Stimulated activated naive CD8-positive, alpha-beta T cell treated with anti-CD3 and anti-CD28 coated beads, Interleukin-15, Interleukin-2, amounts not matched to agents 100 ng/mL and 50 ng/mL, for 24 hours (primary cell): ENCODE measurements at regions not wholly inside any gene's neighbourhood (a gene's known extent, or its start where the extent isn't known, plus 50 kb on each side); places are given as distances from the start of the nearest gene placed in this dataset.

Source experiments
- H3K27ac Mint-ChIP-seq: one replicate; pipeline ENCODE4 v1.8.0; 2021; ENCODE audit warnings: mild to moderate bottlenecking, mixed read lengths
- H3K27me3 Mint-ChIP-seq: one replicate; pipeline ENCODE4 v1.8.0; 2021; ENCODE audit warnings: mixed read lengths
- H3K36me3 Mint-ChIP-seq: one replicate; pipeline ENCODE4 v1.8.0; 2021; ENCODE audit warnings: low read depth, mixed read lengths
- H3K4me1 Mint-ChIP-seq: one replicate; pipeline ENCODE4 v1.8.0; 2021; ENCODE audit warnings: low read depth, mixed read lengths
- H3K4me3 Mint-ChIP-seq: one replicate; pipeline ENCODE4 v1.8.0; 2021; ENCODE audit warnings: mild to moderate bottlenecking, mixed read lengths
- H3K9me3 Mint-ChIP-seq: one replicate; pipeline ENCODE4 v1.8.0; 2021; ENCODE audit warnings: mixed read lengths

GRCh38 chr10:78913219-78914059, 155.3 kb upstream of the ZMIZ1 start:
- no peak overlapping the region for H3K27ac Mint-ChIP-seq
- no peaks in the 10 kb centered on the region for H3K4me1 Mint-ChIP-seq
- no peaks in the 10 kb centered on the region for H3K27me3 Mint-ChIP-seq
- H3K4me3 Mint-ChIP-seq, result no peak overlapping the region
- H3K36me3 Mint-ChIP-seq, result no peaks in the 10 kb centered on the region
- H3K9me3 Mint-ChIP-seq, result no peaks in the 10 kb centered on the region

- Mint-ChIP-seq H3K4me3 (no peak overlapping the region), H3K36me3 (no peaks in the 10 kb centered on the region), H3K27ac (no peak overlapping the region), H3K9me3 (no peaks in the 10 kb centered on the region), H3K27me3 (no peaks in the 10 kb centered on the region), H3K4me1 (no peaks in the 10 kb centered on the region)
These were observed 154.7 kb upstream of the ZMIZ1 start for GRCh38 chr10:78914060-78914378.

- Mint-ChIP-seq H3K36me3 (no peaks in the 10 kb centered on the region), H3K4me3 (no peak overlapping the region), H3K27me3 (no peaks in the 10 kb centered on the region), H3K4me1 (no peaks in the 10 kb centered on the region), H3K27ac (no peak overlapping the region), H3K9me3 (no peaks in the 10 kb centered on the region)
These were observed 154.1 kb upstream of the ZMIZ1 start for GRCh38 chr10:78914502-78915189.

- no peaks in the 10 kb centered on the region for H3K9me3 Mint-ChIP-seq
- H3K27me3 Mint-ChIP-seq, result no peaks in the 10 kb centered on the region
- no peaks in the 10 kb centered on the region for H3K36me3 Mint-ChIP-seq
- no peak overlapping the region for H3K4me3 Mint-ChIP-seq
- no peak overlapping the region for H3K27ac Mint-ChIP-seq
- H3K4me1 Mint-ChIP-seq, result no peaks in the 10 kb centered on the region
These were observed 153.6 kb upstream of the ZMIZ1 start for GRCh38 chr10:78915190-78915518.

- H3K4me1 Mint-ChIP-seq, result no peaks in the 10 kb centered on the region
- no peaks in the 10 kb centered on the region for H3K36me3 Mint-ChIP-seq
- H3K9me3 Mint-ChIP-seq, result no peaks in the 10 kb centered on the region
- no peak overlapping the region for H3K27ac Mint-ChIP-seq
- no peaks in the 10 kb centered on the region for H3K27me3 Mint-ChIP-seq
- no peak overlapping the region for H3K4me3 Mint-ChIP-seq
These were observed 152.5 kb upstream of the ZMIZ1 start for GRCh38 chr10:78916227-78916626.

GRCh38 chr10:78919181-78919966, 149.4 kb upstream of the ZMIZ1 start:
- Mint-ChIP-seq H3K9me3 (no peaks in the 10 kb centered on the region), H3K27me3 (no peaks in the 10 kb centered on the region), H3K27ac (no peak overlapping the region), H3K4me1 (no peaks in the 10 kb centered on the region), H3K4me3 (no peak overlapping the region), H3K36me3 (no peaks in the 10 kb centered on the region)

- Mint-ChIP-seq H3K36me3 (no peaks in the 10 kb centered on the region), H3K27ac (no peak overlapping the region), H3K4me3 (no peak overlapping the region), H3K9me3 (no peaks in the 10 kb centered on the region), H3K4me1 (no peaks in the 10 kb centered on the region), H3K27me3 (no peaks in the 10 kb centered on the region)
These were observed 148.8 kb upstream of the ZMIZ1 start for GRCh38 chr10:78920011-78920410.

- Mint-ChIP-seq H3K27ac (no peak overlapping the region), H3K4me3 (no peak overlapping the region), H3K9me3 (no peaks in the 10 kb centered on the region), H3K27me3 (no peaks in the 10 kb centered on the region), H3K36me3 (no peaks in the 10 kb centered on the region), H3K4me1 (no peaks in the 10 kb centered on the region)
These were observed 146.9 kb upstream of the ZMIZ1 start for GRCh38 chr10:78921895-78922294.

- H3K27ac Mint-ChIP-seq, result no peak overlapping the region
- no peak overlapping the region for H3K4me3 Mint-ChIP-seq
These were observed 145.0 kb upstream of the ZMIZ1 start for GRCh38 chr10:78923647-78924318.

GRCh38 chr10:78924319-78925003, 144.3 kb upstream of the ZMIZ1 start:
- H3K36me3 Mint-ChIP-seq, result no peaks in the 10 kb centered on the region
- no peaks in the 10 kb centered on the region for H3K27me3 Mint-ChIP-seq
- no peak overlapping the region for H3K4me3 Mint-ChIP-seq
- no peaks in the 10 kb centered on the region for H3K9me3 Mint-ChIP-seq
- H3K27ac Mint-ChIP-seq, result no peak overlapping the region
- H3K4me1 Mint-ChIP-seq, result no peaks in the 10 kb centered on the region

More at GRCh38 chr10:78923647-78924318, 145.0 kb upstream of the ZMIZ1 start:
- Mint-ChIP-seq H3K36me3 (no peaks in the 10 kb centered on the region), H3K4me1 (no peaks in the 10 kb centered on the region), H3K27me3 (no peaks in the 10 kb centered on the region), H3K9me3 (no peaks in the 10 kb centered on the region)

GRCh38 chr10:78925275-78925674, 143.5 kb upstream of the ZMIZ1 start:
- Mint-ChIP-seq H3K27ac (no peak overlapping the region), H3K9me3 (no peaks in the 10 kb centered on the region), H3K27me3 (no peaks in the 10 kb centered on the region), H3K36me3 (no peaks in the 10 kb centered on the region), H3K4me1 (no peaks in the 10 kb centered on the region), H3K4me3 (no peak overlapping the region)

GRCh38 chr10:78925800-78926319, 142.9 kb upstream of the ZMIZ1 start:
- no peaks in the 10 kb centered on the region for H3K4me1 Mint-ChIP-seq
- no peaks in the 10 kb centered on the region for H3K36me3 Mint-ChIP-seq
- no peaks in the 10 kb centered on the region for H3K27me3 Mint-ChIP-seq
- no peak overlapping the region for H3K27ac Mint-ChIP-seq
- H3K4me3 Mint-ChIP-seq, result no peak overlapping the region
- H3K9me3 Mint-ChIP-seq, result no peaks in the 10 kb centered on the region

GRCh38 chr10:78927257-78927995, 141.3 kb upstream of the ZMIZ1 start:
- Mint-ChIP-seq H3K4me3 (no peak overlapping the region), H3K9me3 (no peaks in the 10 kb centered on the region), H3K27me3 (no peaks in the 10 kb centered on the region), H3K4me1 (no peaks in the 10 kb centered on the region), H3K36me3 (no peaks in the 10 kb centered on the region), H3K27ac (no peak overlapping the region)

GRCh38 chr10:78928330-78928729, 140.4 kb upstream of the ZMIZ1 start:
- Mint-ChIP-seq H3K4me1 (no peaks in the 10 kb centered on the region), H3K36me3 (no peaks in the 10 kb centered on the region), H3K9me3 (no peaks in the 10 kb centered on the region), H3K27ac (no peak overlapping the region), H3K27me3 (no peaks in the 10 kb centered on the region), H3K4me3 (no peak overlapping the region)
